Thymus (tissue), 11 donors: ENCODE measurements at regions not wholly inside any gene's neighbourhood (a gene's known extent, or its start where the extent isn't known, plus 50 kb on each side); places are given as distances from the start of the nearest gene placed in this dataset.

Experiments
- DNase-seq, 9 donors: peaks; one replicate each; pipeline ENCODE4 v3.0.0-alpha.2; 2013; ENCODE audit warnings: low spot score in 9 of 9, low read depth in 6 of 9, missing footprints in 1 of 9
- H3K27ac ChIP-seq, 2 donors: one replicate each; pipeline ENCODE4 v1.5.1; 2013; ENCODE audit warnings: control low read depth in 1 of 2, low read depth in 1 of 2, low read length in 1 of 2, mild to moderate bottlenecking in 1 of 2, moderate library complexity in 1 of 2
- H3K27me3 ChIP-seq, 2 donors: one replicate each; pipeline ENCODE4 v1.5.1; 2013; ENCODE audit warnings: low read length in 1 of 2; ENCODE audit not compliant: control insufficient read depth in 2 of 2, insufficient read depth in 1 of 2
- H3K36me3 ChIP-seq, 2 donors: one replicate each; pipeline ENCODE4 v1.5.1; 2013; ENCODE audit warnings: low read length in 1 of 2, mild to moderate bottlenecking in 1 of 2, moderate library complexity in 1 of 2; ENCODE audit not compliant: control insufficient read depth in 2 of 2, insufficient read depth in 2 of 2
- H3K4me1 ChIP-seq, 2 donors: one replicate each; pipeline ENCODE4 v1.5.1; 2013; ENCODE audit warnings: low read length in 2 of 2; ENCODE audit not compliant: control insufficient read depth in 2 of 2, insufficient read depth in 2 of 2
- H3K4me3 ChIP-seq, 2 donors: one replicate each; pipeline ENCODE4 v1.5.1; 2013; ENCODE audit warnings: low read length in 2 of 2, control low read depth in 1 of 2, mild to moderate bottlenecking in 1 of 2
- H3K9me3 ChIP-seq, 2 donors: one replicate each; pipeline ENCODE4 v1.5.1; 2013; ENCODE audit warnings: low read length in 1 of 2, mild to moderate bottlenecking in 1 of 2; ENCODE audit not compliant: control insufficient read depth in 2 of 2, insufficient read depth in 1 of 2
- WGBS: extraction: QIAGEN DNeasy Blood & Tissue Kit; methylation state at CpG from one replicate; pipeline ENCODE4 v1.1.7; 2013; 5-methylcytosine and 5-hydroxymethylcytosine counted together
- donor health status: healthy.

- no peak for DNase-seq
- no peak overlapping the region for H3K27ac ChIP-seq
- H3K9me3 ChIP-seq: no peaks in the 10 kb centered on the region
- WGBS: 93% methylated on average over 2 of the region's 2 CpGs
- H3K27me3 ChIP-seq: no peaks in the 10 kb centered on the region
- no peak overlapping the region for H3K4me3 ChIP-seq
- H3K36me3 ChIP-seq: no peaks in the 10 kb centered on the region
- H3K4me1 ChIP-seq: no peaks in the 10 kb centered on the region
Measured at GRCh38 chr2:144989579-144990270, 469.8 kb upstream of the ZEB2 start.

- Histone ChIP-seq H3K9me3 (no peaks in the 10 kb centered on the region), H3K4me1 (no peaks in the 10 kb centered on the region), H3K4me3 (no peak overlapping the region), H3K27ac (no peak overlapping the region), H3K36me3 (no peaks in the 10 kb centered on the region), H3K27me3 (no peaks in the 10 kb centered on the region)
- DNase-seq: no peak
Measured at GRCh38 chr2:144988591-144988990, 468.7 kb upstream of the ZEB2 start.

- Histone ChIP-seq H3K4me1 (no peaks in the 10 kb centered on the region), H3K27me3 (no peaks in the 10 kb centered on the region), H3K36me3 (no peaks in the 10 kb centered on the region), H3K27ac (no peak overlapping the region), H3K9me3 (no peaks in the 10 kb centered on the region), H3K4me3 (no peak overlapping the region)
- 97% methylated on average over 2 of the region's 2 CpGs for WGBS
- no peak for DNase-seq
Measured at GRCh38 chr2:144986691-144987090, 466.8 kb upstream of the ZEB2 start.

GRCh38 chr2:144984038-144984437, 464.1 kb upstream of the ZEB2 start:
- H3K4me3 ChIP-seq: no peak overlapping the region
- H3K9me3 ChIP-seq: no peaks in the 10 kb centered on the region
- no peaks in the 10 kb centered on the region for H3K4me1 ChIP-seq
- H3K27me3 ChIP-seq: no peaks in the 10 kb centered on the region
- 97% methylated on average over 1 of the region's 1 CpG for WGBS
- no peak for DNase-seq
- no peak overlapping the region for H3K27ac ChIP-seq
- H3K36me3 ChIP-seq: no peaks in the 10 kb centered on the region

- no peaks in the 10 kb centered on the region for H3K36me3 ChIP-seq
- 97% methylated on average over 2 of the region's 2 CpGs for WGBS
- DNase-seq: no peak
- no peak overlapping the region for H3K27ac ChIP-seq
- no peak overlapping the region for H3K4me3 ChIP-seq
- no peaks in the 10 kb centered on the region for H3K4me1 ChIP-seq
- no peaks in the 10 kb centered on the region for H3K9me3 ChIP-seq
- no peaks in the 10 kb centered on the region for H3K27me3 ChIP-seq
Measured at GRCh38 chr2:144983107-144983506, 463.2 kb upstream of the ZEB2 start.

GRCh38 chr2:144982481-144982880, 462.6 kb upstream of the ZEB2 start:
- 96% methylated on average over 2 of the region's 2 CpGs for WGBS
- Histone ChIP-seq H3K4me1 (no peaks in the 10 kb centered on the region), H3K4me3 (no peak overlapping the region), H3K9me3 (no peaks in the 10 kb centered on the region), H3K27me3 (no peaks in the 10 kb centered on the region), H3K36me3 (no peaks in the 10 kb centered on the region), H3K27ac (no peak overlapping the region)
- no peak for DNase-seq

- Histone ChIP-seq H3K4me1 (no peaks in the 10 kb centered on the region), H3K4me3 (no peak overlapping the region), H3K27ac (no peak overlapping the region), H3K27me3 (no peaks in the 10 kb centered on the region), H3K36me3 (no peaks in the 10 kb centered on the region), H3K9me3 (no peaks in the 10 kb centered on the region)
- no peak for DNase-seq
- 96% methylated on average over 3 of the region's 3 CpGs for WGBS
Measured at GRCh38 chr2:144975881-144976280, 456.0 kb upstream of the ZEB2 start.

GRCh38 chr2:144972676-144973075, 452.8 kb upstream of the ZEB2 start:
- 93% methylated on average over 3 of the region's 3 CpGs for WGBS
- Histone ChIP-seq H3K27ac (no peak overlapping the region), H3K36me3 (no peaks in the 10 kb centered on the region), H3K27me3 (no peaks in the 10 kb centered on the region), H3K4me3 (no peak overlapping the region), H3K4me1 (no peaks in the 10 kb centered on the region), H3K9me3 (peaks cover 0 to 6% of the 10 kb centered on the region in 2 donors)
- no peak for DNase-seq

- DNase-seq: no peak
- Histone ChIP-seq H3K9me3 (peaks cover 0 to 6% of the 10 kb centered on the region in 2 donors), H3K4me3 (no peak overlapping the region), H3K36me3 (no peaks in the 10 kb centered on the region), H3K27me3 (no peaks in the 10 kb centered on the region), H3K27ac (no peak overlapping the region), H3K4me1 (no peaks in the 10 kb centered on the region)
- 94% methylated on average over 6 of the region's 6 CpGs for WGBS
Measured at GRCh38 chr2:144971786-144972335, 451.9 kb upstream of the ZEB2 start.
